Glutamatergic neuron (in vitro differentiated cells): ENCODE measurements at regions not wholly inside any gene's neighbourhood (a gene's known extent, or its start where the extent isn't known, plus 50 kb on each side); places are given as distances from the start of the nearest gene placed in this dataset.

Source experiments
- DNase-seq: peaks from one replicate; pipeline ENCODE4 v3.0.0; 2022
- H3K27ac Mint-ChIP-seq: one replicate; pipeline ENCODE4 v1.8.0; 2020; ENCODE audit warnings: mild to moderate bottlenecking, mixed read lengths, inconsistent platforms; ENCODE audit not compliant: unreplicated experiment
- H3K27me3 Mint-ChIP-seq: one replicate; pipeline ENCODE4 v1.8.0; 2020; ENCODE audit warnings: mild to moderate bottlenecking, moderate library complexity, mixed read lengths, inconsistent platforms; ENCODE audit not compliant: unreplicated experiment
- H3K36me3 Mint-ChIP-seq: one replicate; pipeline ENCODE4 v1.8.0; 2020; ENCODE audit warnings: mild to moderate bottlenecking, mixed read lengths, inconsistent platforms; ENCODE audit not compliant: unreplicated experiment
- H3K4me1 Mint-ChIP-seq: one replicate; pipeline ENCODE4 v1.8.0; 2020; ENCODE audit warnings: mild to moderate bottlenecking, low read depth, mixed read lengths, inconsistent platforms; ENCODE audit not compliant: unreplicated experiment
- H3K4me3 Mint-ChIP-seq: one replicate; pipeline ENCODE4 v1.8.0; 2020; ENCODE audit warnings: mild to moderate bottlenecking, mixed read lengths, inconsistent platforms; ENCODE audit not compliant: unreplicated experiment
- H3K9me3 Mint-ChIP-seq: one replicate; pipeline ENCODE4 v1.8.0; 2020; ENCODE audit warnings: mild to moderate bottlenecking, moderate library complexity, mixed read lengths, inconsistent platforms; ENCODE audit not compliant: unreplicated experiment
- TF ChIP-seq, protein P1 (sequence below): fragments of 200-600 bp; sonication (generic); IDR thresholded peaks from one replicate; pipeline ENCODE4 v1.5.0; 2021; ENCODE audit not compliant: partially characterized antibody, unreplicated experiment

DNA sequence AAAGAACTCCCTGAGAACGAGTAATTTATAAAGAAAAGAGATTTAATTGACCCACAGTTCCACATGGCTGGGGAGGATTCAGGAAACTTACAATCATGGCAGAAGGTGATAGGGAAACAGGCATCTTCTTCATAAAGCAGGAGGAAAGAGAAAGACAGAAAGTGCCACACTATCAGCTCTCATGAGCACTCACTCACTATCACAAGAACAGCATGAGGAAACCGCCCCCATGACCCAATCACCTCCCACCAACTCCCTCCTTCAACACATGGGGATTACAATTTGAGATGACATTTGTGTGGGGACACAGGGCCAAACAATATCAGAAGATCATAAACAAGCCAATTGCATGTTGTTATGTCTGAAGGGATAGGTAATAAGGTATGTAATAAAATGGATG lies 935.9 kb upstream of the COX7C start:
- TF ChIP-seq, protein P1, sequence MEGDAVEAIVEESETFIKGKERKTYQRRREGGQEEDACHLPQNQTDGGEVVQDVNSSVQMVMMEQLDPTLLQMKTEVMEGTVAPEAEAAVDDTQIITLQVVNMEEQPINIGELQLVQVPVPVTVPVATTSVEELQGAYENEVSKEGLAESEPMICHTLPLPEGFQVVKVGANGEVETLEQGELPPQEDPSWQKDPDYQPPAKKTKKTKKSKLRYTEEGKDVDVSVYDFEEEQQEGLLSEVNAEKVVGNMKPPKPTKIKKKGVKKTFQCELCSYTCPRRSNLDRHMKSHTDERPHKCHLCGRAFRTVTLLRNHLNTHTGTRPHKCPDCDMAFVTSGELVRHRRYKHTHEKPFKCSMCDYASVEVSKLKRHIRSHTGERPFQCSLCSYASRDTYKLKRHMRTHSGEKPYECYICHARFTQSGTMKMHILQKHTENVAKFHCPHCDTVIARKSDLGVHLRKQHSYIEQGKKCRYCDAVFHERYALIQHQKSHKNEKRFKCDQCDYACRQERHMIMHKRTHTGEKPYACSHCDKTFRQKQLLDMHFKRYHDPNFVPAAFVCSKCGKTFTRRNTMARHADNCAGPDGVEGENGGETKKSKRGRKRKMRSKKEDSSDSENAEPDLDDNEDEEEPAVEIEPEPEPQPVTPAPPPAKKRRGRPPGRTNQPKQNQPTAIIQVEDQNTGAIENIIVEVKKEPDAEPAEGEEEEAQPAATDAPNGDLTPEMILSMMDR, result no peak
- Mint-ChIP-seq H3K27me3 (no peaks in the 10 kb centered on the region), H3K9me3 (no peaks in the 10 kb centered on the region), H3K4me3 (no peak overlapping the region), H3K4me1 (no peaks in the 10 kb centered on the region), H3K27ac (no peak overlapping the region), H3K36me3 (no peaks in the 10 kb centered on the region)
- no peak for DNase-seq

DNA sequence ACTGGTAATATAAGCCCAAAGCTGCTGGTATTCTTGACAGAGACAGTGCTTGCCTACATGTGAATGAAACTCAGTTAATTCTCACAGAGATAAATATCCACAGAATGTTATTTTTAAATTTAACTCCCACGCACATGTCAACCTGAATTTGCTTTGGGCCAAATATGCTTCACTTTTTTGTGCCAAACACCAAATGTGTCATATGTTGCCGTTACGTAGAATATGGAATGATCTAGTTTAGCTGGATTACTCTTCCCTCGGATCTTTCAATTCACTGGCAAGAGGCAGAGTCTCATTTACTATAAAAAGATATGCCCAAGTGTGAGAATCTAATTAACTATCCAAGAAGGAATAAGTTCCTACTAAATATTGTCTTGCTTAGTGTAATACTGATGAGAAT lies 933.4 kb upstream of the COX7C start:
- no peaks in the 10 kb centered on the region for H3K36me3 Mint-ChIP-seq
- H3K4me1 Mint-ChIP-seq, result no peaks in the 10 kb centered on the region
- no peaks in the 10 kb centered on the region for H3K27me3 Mint-ChIP-seq
- H3K4me3 Mint-ChIP-seq, result no peak overlapping the region
- DNase-seq, result no peak
- no peak overlapping the region for H3K27ac Mint-ChIP-seq
- no peaks in the 10 kb centered on the region for H3K9me3 Mint-ChIP-seq
- TF ChIP-seq, protein P1, result no peak

DNA sequence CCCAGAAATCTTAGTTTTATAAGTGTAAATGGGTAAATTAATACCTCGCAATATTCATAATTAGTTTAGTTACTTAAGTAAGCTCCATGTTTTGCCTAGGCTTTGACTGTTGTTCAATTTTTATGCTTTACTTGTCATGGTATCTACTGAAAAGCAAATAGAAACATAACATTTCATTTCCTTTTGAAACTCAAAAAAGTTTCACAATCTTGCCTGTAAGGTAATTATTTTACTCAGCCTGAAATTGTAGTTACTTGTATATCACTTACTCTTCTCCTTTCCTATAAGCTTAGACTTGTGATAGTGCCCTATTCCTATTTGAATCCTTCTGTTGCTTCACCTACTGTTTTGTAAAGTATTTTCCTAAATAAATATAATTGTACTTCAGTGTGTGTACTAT lies 914.4 kb upstream of the COX7C start:
- Mint-ChIP-seq H3K36me3 (no peaks in the 10 kb centered on the region), H3K9me3 (no peaks in the 10 kb centered on the region), H3K27me3 (peaks cover 3% of the 10 kb centered on the region), H3K4me1 (peaks cover 2% of the 10 kb centered on the region), H3K27ac (no peak overlapping the region), H3K4me3 (no peak overlapping the region)
- TF ChIP-seq, protein P1, result no peak
- no peak for DNase-seq

DNA sequence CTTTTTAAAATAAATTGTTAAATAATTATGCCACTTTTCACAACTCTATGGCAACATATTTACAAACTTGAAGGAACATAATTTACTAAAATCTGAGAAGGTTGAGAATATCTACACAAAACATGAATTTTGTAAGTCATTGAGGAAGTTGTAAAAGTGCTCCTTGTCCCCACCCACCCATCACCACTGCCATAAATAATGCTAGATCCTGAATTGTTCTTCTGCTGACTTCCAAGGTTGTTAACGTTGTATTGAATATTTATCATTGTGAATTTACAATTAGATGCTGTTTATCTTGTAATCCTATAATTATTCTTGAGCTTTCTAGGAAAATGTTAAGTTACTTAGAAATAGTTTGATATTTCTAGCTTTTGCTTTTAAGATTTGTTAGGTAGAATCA lies 908.0 kb upstream of the COX7C start:
- DNase-seq, result no peak
- Mint-ChIP-seq H3K4me3 (no peak overlapping the region), H3K27ac (no peak overlapping the region), H3K9me3 (no peaks in the 10 kb centered on the region), H3K27me3 (peaks cover 3% of the 10 kb centered on the region), H3K36me3 (no peaks in the 10 kb centered on the region), H3K4me1 (peaks cover 2% of the 10 kb centered on the region)
- TF ChIP-seq, protein P1, result no peak

DNA sequence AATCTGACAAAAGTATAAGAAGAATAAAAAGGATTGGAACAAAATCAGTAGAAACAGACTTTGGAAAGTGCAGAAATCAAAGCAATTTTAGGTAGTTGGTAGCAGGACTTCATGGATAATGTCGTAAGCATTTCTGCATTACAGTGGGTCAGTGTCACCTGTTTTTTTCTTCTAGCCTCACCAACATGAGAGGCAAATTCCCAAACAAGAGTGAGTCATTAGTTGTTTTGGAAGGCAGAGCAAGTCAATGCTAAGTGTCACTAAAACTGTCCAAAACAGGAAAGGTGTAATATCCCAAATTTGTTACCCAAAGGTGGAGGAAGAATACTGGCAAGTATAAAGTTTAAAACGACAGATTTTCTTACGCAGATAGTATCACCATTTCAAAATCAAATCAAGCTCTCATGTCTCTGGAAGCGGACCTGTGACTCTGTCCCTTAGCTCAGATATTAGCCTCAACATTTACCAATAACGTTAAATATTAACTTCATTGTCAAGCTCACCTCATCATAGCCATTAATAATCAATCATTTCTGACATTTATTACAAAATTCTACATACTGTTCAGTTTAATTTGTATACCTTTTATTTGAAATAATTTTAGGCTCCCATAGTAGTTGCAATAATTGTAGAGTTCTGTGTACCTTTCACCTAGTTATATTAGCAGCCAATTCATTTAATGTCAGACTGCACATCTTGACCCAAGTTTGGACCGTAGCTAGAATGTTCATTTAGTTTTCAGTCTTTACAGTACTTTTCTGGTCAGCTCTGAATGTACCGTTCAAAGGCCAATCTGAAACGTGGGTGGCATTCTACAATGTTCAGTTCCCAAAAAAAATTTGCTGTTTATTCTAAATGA lies 901.2 kb upstream of the COX7C start:
- H3K27ac Mint-ChIP-seq, result no peak overlapping the region
- H3K4me1 Mint-ChIP-seq, result no peaks in the 10 kb centered on the region
- no peaks in the 10 kb centered on the region for H3K27me3 Mint-ChIP-seq
- H3K9me3 Mint-ChIP-seq, result no peaks in the 10 kb centered on the region
- H3K4me3 Mint-ChIP-seq, result no peak overlapping the region
- DNase-seq, result no peak
- no peaks in the 10 kb centered on the region for H3K36me3 Mint-ChIP-seq
- TF ChIP-seq, protein P1, result no peak
